Peyer's patch (tissue), 4 donors: ENCODE measurements at regions not wholly inside any gene's neighbourhood (a gene's known extent, or its start where the extent isn't known, plus 50 kb on each side); places are given as distances from the start of the nearest gene placed in this dataset.
"Not testable (repeated sequence)": the region's sequence is repeated elsewhere in the genome, so short reads cannot be mapped to it uniquely, and the experiment has no call there.

Experiments
- CTCF ChIP-seq, 6 experiments: fragments of 450-650 bp in 4 of 6; fragments of 200-600 bp in 2 of 6; sonication (generic) in 1 of 6; IDR thresholded peaks; one replicate each; pipeline ENCODE4 v1.5.1; 2017 to 2019; ENCODE audit warnings: antibody characterized with exemption in 6 of 6, mild to moderate bottlenecking in 3 of 6, moderate library complexity in 1 of 6
- POLR2A ChIP-seq, 2 donors: fragments of 450-650 bp; IDR thresholded peaks; one replicate each; pipeline ENCODE4 v1.5.1; 2017; ENCODE audit warnings: antibody characterized with exemption in 2 of 2, mild to moderate bottlenecking in 2 of 2, moderate library complexity in 2 of 2

GRCh38 chrX:108896349-108896748 lies 160.0 kb upstream of the IRS4 start:
- not testable (repeated sequence) for TF ChIP-seq POLR2A, CTCF (IDR thresholded peaks at IDR 0.05)
